HEK293T (cell line): ENCODE measurements at regions not wholly inside any gene's neighbourhood (a gene's known extent, or its start where the extent isn't known, plus 50 kb on each side); places are given as distances from the start of the nearest gene placed in this dataset.

ENCODE experiments used
- CTCF ChIA-PET: fragments of 350-600 bp; formaldehyde crosslinking; extraction: SDS; loops from one replicate; lab custom pipeline; 2021; ENCODE audit warnings: antibody characterized with exemption, inconsistent platforms; lab: Yijun Ruan, JAX
- POLR2A ChIA-PET: fragments of 350-600 bp; formaldehyde crosslinking; extraction: SDS; loops from one replicate; lab custom pipeline; 2020; ENCODE audit warnings: antibody characterized with exemption, inconsistent platforms; lab: Yijun Ruan, JAX
- DNase-seq: peaks from one replicate; pipeline ENCODE4 v3.0.0; 2012; ENCODE audit warnings: mixed read lengths; ENCODE audit errors: extremely low spot score
- ARNT ChIP-seq: fragments of 450-650 bp; IDR thresholded peaks from 2 replicates; pipeline ENCODE4 v1.6.1; 2017; ENCODE audit warnings: mild to moderate bottlenecking
- BHLHE40 ChIP-seq: fragments of 450-650 bp; IDR thresholded peaks from 2 replicates; pipeline ENCODE4 v1.6.1; 2016; ENCODE audit warnings: mild to moderate bottlenecking, moderate library complexity, borderline replicate concordance
- CTBP1 ChIP-seq: fragments of 450-650 bp; IDR thresholded peaks from 2 replicates; pipeline ENCODE4 v1.6.1; 2016; ENCODE audit warnings: borderline replicate concordance
- ELF4 ChIP-seq: fragments of 450-650 bp; IDR thresholded peaks from 2 replicates; pipeline ENCODE4 v1.6.1; 2017; ENCODE audit warnings: antibody characterized with exemption
- FOXA1 ChIP-seq: fragments of 450-650 bp; IDR thresholded peaks from 2 replicates; pipeline ENCODE4 v1.6.1; 2016; ENCODE audit warnings: mild to moderate bottlenecking
- FOXK2 ChIP-seq: fragments of 450-650 bp; IDR thresholded peaks from 2 replicates; pipeline ENCODE4 v1.6.1; 2016; ENCODE audit warnings: mild to moderate bottlenecking
- FOXM1 ChIP-seq: fragments of 450-650 bp; IDR thresholded peaks from 2 replicates; pipeline ENCODE4 v1.6.1; 2017; ENCODE audit warnings: mild to moderate bottlenecking, borderline replicate concordance
- HDGF ChIP-seq: fragments of 450-650 bp; IDR thresholded peaks from 2 replicates; pipeline ENCODE4 v1.6.1; 2017; ENCODE audit warnings: antibody characterized with exemption, borderline replicate concordance
- L3MBTL2 ChIP-seq: fragments of 450-650 bp; conservative IDR thresholded peaks from 2 replicates; pipeline ENCODE4 v1.6.1; 2016; ENCODE audit warnings: mild to moderate bottlenecking
- LEF1 ChIP-seq: fragments of 450-650 bp; IDR thresholded peaks from 2 replicates; pipeline ENCODE4 v1.6.1; 2017; ENCODE audit warnings: mild to moderate bottlenecking, borderline replicate concordance
- NFRKB ChIP-seq: fragments of 450-650 bp; IDR thresholded peaks from 2 replicates; pipeline ENCODE4 v1.6.1; 2016; ENCODE audit warnings: mild to moderate bottlenecking, moderate library complexity
- PKNOX1 ChIP-seq: fragments of 450-650 bp; IDR thresholded peaks from 2 replicates; pipeline ENCODE4 v1.6.1; 2016
- SP1 ChIP-seq: fragments of 450-650 bp; IDR thresholded peaks from 2 replicates; pipeline ENCODE4 v1.6.1; 2017
- SUZ12 ChIP-seq: fragments of 450-650 bp; IDR thresholded peaks from 2 replicates; pipeline ENCODE4 v1.6.1; 2016; ENCODE audit warnings: mild to moderate bottlenecking
- TARDBP ChIP-seq: fragments of 450-650 bp; IDR thresholded peaks from 2 replicates; pipeline ENCODE4 v1.6.1; 2016
- ZNF384 ChIP-seq: fragments of 450-650 bp; IDR thresholded peaks from 2 replicates; pipeline ENCODE4 v1.6.1; 2016

GRCh38 chr16:54473226-54473993 lies 186.8 kb upstream of the IRX3 start:
- CTCF ChIA-PET, result no interaction called here
- POLR2A ChIA-PET, result no interaction called here

GRCh38 chr16:54467398-54467797 lies 180.8 kb upstream of the IRX3 start:
- POLR2A ChIA-PET, result no interaction called here
- TF ChIP-seq PKNOX1 (no peak), SP1 (no peak), CTBP1 (no peak), FOXK2 (no peak), ELF4 (no peak), BHLHE40 (no peak), TARDBP (no peak), HDGF (no peak)
- CTCF ChIA-PET, result no interaction called here
- DNase-seq, result no peak

More at GRCh38 chr16:54473226-54473993, 186.8 kb upstream of the IRX3 start:
- no peak for TF ChIP-seq CTBP1
- TF ChIP-seq BHLHE40, result no peak
- TF ChIP-seq ZNF384, result no peak
- TF ChIP-seq TARDBP, result no peak
- no peak for TF ChIP-seq SP1
- TF ChIP-seq L3MBTL2, result no peak
- TF ChIP-seq FOXM1, result no peak
- TF ChIP-seq HDGF, result no peak
- TF ChIP-seq NFRKB, result no peak
- TF ChIP-seq FOXK2, result no peak
- TF ChIP-seq SUZ12, result no peak
- no peak for TF ChIP-seq LEF1
- TF ChIP-seq FOXA1, result no peak
- no peak for TF ChIP-seq ARNT
- no peak for TF ChIP-seq PKNOX1
- TF ChIP-seq ELF4, result no peak
- no peak for DNase-seq

GRCh38 chr16:54466233-54466632 lies 179.6 kb upstream of the IRX3 start:
- no peak for TF ChIP-seq FOXK2
- TF ChIP-seq BHLHE40, result no peak
- TF ChIP-seq NFRKB, result no peak
- TF ChIP-seq ARNT, result no peak
- no peak for TF ChIP-seq SP1
- TF ChIP-seq FOXA1, result no peak
- no peak for TF ChIP-seq PKNOX1
- POLR2A ChIA-PET, result no interaction called here
- no peak for DNase-seq
- CTCF ChIA-PET, result no interaction called here

- no peak for DNase-seq
- ChIA-PET POLR2A (no interaction called here), CTCF (no interaction called here)
- no peak for TF ChIP-seq TARDBP
- no peak for TF ChIP-seq PKNOX1
- no peak for TF ChIP-seq HDGF
- TF ChIP-seq SP1, result no peak
- no peak for TF ChIP-seq SUZ12
- no peak for TF ChIP-seq FOXA1
- no peak for TF ChIP-seq CTBP1
- no peak for TF ChIP-seq FOXK2
- no peak for TF ChIP-seq ELF4
- no peak for TF ChIP-seq NFRKB
- TF ChIP-seq ZNF384, result no peak
- no peak for TF ChIP-seq ARNT
These were observed 178.5 kb upstream of the IRX3 start for GRCh38 chr16:54465063-54465462.

- no peak for TF ChIP-seq L3MBTL2
- no peak for DNase-seq
- ChIA-PET POLR2A (no interaction called here), CTCF (no interaction called here)
These were observed 176.2 kb upstream of the IRX3 start for GRCh38 chr16:54462771-54463170.

- CTCF ChIA-PET, result no interaction called here
- TF ChIP-seq ELF4 (no peak), FOXM1 (no peak), CTBP1 (no peak), SUZ12 (no peak), SP1 (no peak), FOXA1 (no peak)
- DNase-seq, result no peak
- POLR2A ChIA-PET, result no interaction called here
These were observed 175.6 kb upstream of the IRX3 start for GRCh38 chr16:54462151-54462651.
